ENCODE measurements at regions not wholly inside any gene's neighbourhood (a gene's known extent, or its start where the extent isn't known, plus 50 kb on each side); places are given as distances from the start of the nearest gene placed in this dataset.

GRCh38 chr9:82421498-82421897 lies 432.9 kb downstream of the SPATA31D1 start:
- Histone ChIP-seq H3K9me2 (ENCODE audit: insufficient read depth) (no peaks in the 10 kb centered on the region), H3K27ac (ENCODE audit: low read depth, low read length) (no peak overlapping the region), H3K4me3 (replicated peaks in 1 of 2; ENCODE audit: low read depth in 1 of 2, low read length in 2 of 2) (no peak overlapping the region), H4K20me1 (ENCODE audit: insufficient read depth) (no peaks in the 10 kb centered on the region), H2AFZ (ENCODE audit: low read depth, low read length, poor library complexity, severe bottlenecking) (no peak overlapping the region), H3K4me2 (ENCODE audit: low read length) (no peak overlapping the region), H3K27me3 (ENCODE audit: insufficient read depth, low read length) (no peaks in the 10 kb centered on the region), H3K9me3 (ENCODE audit: control insufficient read depth in 1 of 2, insufficient read depth in 1 of 2, low read depth in 1 of 2, low read length in 2 of 2) (peaks cover 0 to 3% of the 10 kb centered on the region in 2 experiments; a peak in 1 of 4 replicates), H3K9ac (ENCODE audit: low read length) (no peak overlapping the region), H3K79me2 (ENCODE audit: insufficient read depth, low read length) (no peaks in the 10 kb centered on the region), H3K4me1 (ENCODE audit: control insufficient read depth in 1 of 2, insufficient read depth in 2 of 2, low read length in 2 of 2) (no peaks in the 10 kb centered on the region), H3K36me3 (ENCODE audit: control insufficient read depth in 1 of 2, insufficient read depth in 2 of 2, low read length in 2 of 2) (no peaks in the 10 kb centered on the region)
- intact Hi-C loops (cut with micrococcal nuclease): no loop called here
- ChIA-PET RAD21 (ENCODE audit: low non-redundant PET in 1 of 2, low total read pairs in 2 of 2, uncharacterized antibody in 2 of 2, unreplicated experiment in 2 of 2) (no interaction called here), POLR2A (no interaction called here), CTCF (no interaction called here)
- no TSS peak for BruUV-seq (replicated peaks)
- DNase-seq (ENCODE audit: low read depth, low spot score) (no peak), ATAC-seq (no peak)
- TF ChIP-seq FOSL1 (IDR thresholded peaks at IDR 0.05; ENCODE audit: low read depth) (no peak), POLR2AphosphoS5 (IDR thresholded peaks at IDR 0.05; ENCODE audit: low read depth, low read length) (no peak), CEBPB (IDR thresholded peaks at IDR 0.05; ENCODE audit: low read depth) (no peak), JUND (IDR thresholded peaks at IDR 0.05) (no peak)

DNA sequence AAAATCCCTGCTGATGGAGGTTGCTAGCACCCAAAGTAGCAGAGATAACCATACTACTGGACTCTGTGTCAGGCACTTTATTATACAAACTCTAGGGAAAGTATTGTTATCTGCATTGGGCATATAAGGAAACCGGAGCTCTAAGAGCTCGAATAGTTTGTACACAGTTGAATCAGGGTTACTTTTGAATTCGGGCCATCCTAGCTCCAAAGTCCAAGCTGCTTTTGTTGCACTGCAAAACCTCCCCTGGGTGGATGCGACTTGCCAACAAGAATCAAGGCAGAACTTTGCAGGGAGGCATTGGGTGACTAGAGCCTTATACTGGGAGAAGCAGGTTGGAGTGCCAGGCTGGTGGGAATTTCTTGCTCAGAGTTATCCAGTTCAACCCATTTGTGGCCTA lies 435.1 kb downstream of the SPATA31D1 start:
- H3K9ac ChIP-seq (ENCODE audit: low read length): no peak overlapping the region
- RAD21 ChIA-PET (ENCODE audit: low non-redundant PET in 1 of 2, low total read pairs in 2 of 2, uncharacterized antibody in 2 of 2, unreplicated experiment in 2 of 2): no interaction called here
- no peaks in the 10 kb centered on the region for H3K9me2 ChIP-seq (ENCODE audit: insufficient read depth)
- CTCF ChIA-PET: no interaction called here
- no peak overlapping the region for H3K4me2 ChIP-seq (ENCODE audit: low read length)
- DNase-seq (ENCODE audit: low read depth, low spot score) (no peak), ATAC-seq (no peak)
- H3K4me3 ChIP-seq (replicated peaks in 1 of 2; ENCODE audit: low read depth in 1 of 2, low read length in 2 of 2): no peak overlapping the region
- H3K36me3 ChIP-seq (ENCODE audit: control insufficient read depth in 1 of 2, insufficient read depth in 2 of 2, low read length in 2 of 2): no peaks in the 10 kb centered on the region
- intact Hi-C loops (cut with micrococcal nuclease): no loop called here
- no peak overlapping the region for H2AFZ ChIP-seq (ENCODE audit: low read depth, low read length, poor library complexity, severe bottlenecking)
- peaks cover 0 to 3% of the 10 kb centered on the region in 2 experiments; a peak in 1 of 4 replicates for H3K9me3 ChIP-seq (ENCODE audit: control insufficient read depth in 1 of 2, insufficient read depth in 1 of 2, low read depth in 1 of 2, low read length in 2 of 2)
- POLR2A ChIA-PET: no interaction called here
- H3K27ac ChIP-seq (ENCODE audit: low read depth, low read length): no peak overlapping the region
- no peak for TF ChIP-seq ZBTB33 (IDR thresholded peaks at IDR 0.05; ENCODE audit: extremely low read depth, insufficient replicate concordance, low read length)
- no peak for TF ChIP-seq ELF1 (IDR thresholded peaks at IDR 0.05; ENCODE audit: borderline replicate concordance, low read depth)
- TF ChIP-seq EGR1 (IDR thresholded peaks at IDR 0.05; ENCODE audit: low read depth): no peak
- no peak for TF ChIP-seq SP1 (IDR thresholded peaks at IDR 0.05; ENCODE audit: low read depth)
- no peak for TF ChIP-seq POLR2AphosphoS5 (IDR thresholded peaks at IDR 0.05; ENCODE audit: low read depth, low read length)
- TF ChIP-seq, protein P1, sequence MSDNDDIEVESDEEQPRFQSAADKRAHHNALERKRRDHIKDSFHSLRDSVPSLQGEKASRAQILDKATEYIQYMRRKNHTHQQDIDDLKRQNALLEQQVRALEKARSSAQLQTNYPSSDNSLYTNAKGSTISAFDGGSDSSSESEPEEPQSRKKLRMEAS (IDR thresholded peaks at IDR 0.05): no peak
- TF ChIP-seq, protein P2, sequence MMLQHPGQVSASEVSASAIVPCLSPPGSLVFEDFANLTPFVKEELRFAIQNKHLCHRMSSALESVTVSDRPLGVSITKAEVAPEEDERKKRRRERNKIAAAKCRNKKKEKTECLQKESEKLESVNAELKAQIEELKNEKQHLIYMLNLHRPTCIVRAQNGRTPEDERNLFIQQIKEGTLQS (IDR thresholded peaks at IDR 0.05): no peak
- TF ChIP-seq, protein P3, sequence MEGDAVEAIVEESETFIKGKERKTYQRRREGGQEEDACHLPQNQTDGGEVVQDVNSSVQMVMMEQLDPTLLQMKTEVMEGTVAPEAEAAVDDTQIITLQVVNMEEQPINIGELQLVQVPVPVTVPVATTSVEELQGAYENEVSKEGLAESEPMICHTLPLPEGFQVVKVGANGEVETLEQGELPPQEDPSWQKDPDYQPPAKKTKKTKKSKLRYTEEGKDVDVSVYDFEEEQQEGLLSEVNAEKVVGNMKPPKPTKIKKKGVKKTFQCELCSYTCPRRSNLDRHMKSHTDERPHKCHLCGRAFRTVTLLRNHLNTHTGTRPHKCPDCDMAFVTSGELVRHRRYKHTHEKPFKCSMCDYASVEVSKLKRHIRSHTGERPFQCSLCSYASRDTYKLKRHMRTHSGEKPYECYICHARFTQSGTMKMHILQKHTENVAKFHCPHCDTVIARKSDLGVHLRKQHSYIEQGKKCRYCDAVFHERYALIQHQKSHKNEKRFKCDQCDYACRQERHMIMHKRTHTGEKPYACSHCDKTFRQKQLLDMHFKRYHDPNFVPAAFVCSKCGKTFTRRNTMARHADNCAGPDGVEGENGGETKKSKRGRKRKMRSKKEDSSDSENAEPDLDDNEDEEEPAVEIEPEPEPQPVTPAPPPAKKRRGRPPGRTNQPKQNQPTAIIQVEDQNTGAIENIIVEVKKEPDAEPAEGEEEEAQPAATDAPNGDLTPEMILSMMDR (IDR thresholded peaks at IDR 0.05 in 2 of 3, conservative IDR thresholded peaks at IDR 0.05 in 1 of 3; ENCODE audit: borderline replicate concordance in 1 of 3, insufficient read depth in 1 of 3, low read depth in 2 of 3, low read length in 2 of 3): no peak
- TF ChIP-seq FOSL1 (IDR thresholded peaks at IDR 0.05; ENCODE audit: low read depth): no peak
- no peak for TF ChIP-seq POLR2A (IDR thresholded peaks at IDR 0.05; ENCODE audit: borderline replicate concordance, extremely low read depth, insufficient read depth, insufficient read length)
- no peaks in the 10 kb centered on the region for H3K4me1 ChIP-seq (ENCODE audit: control insufficient read depth in 1 of 2, insufficient read depth in 2 of 2, low read length in 2 of 2)
- no TSS peak for BruUV-seq (replicated peaks)
- H3K79me2 ChIP-seq (ENCODE audit: insufficient read depth, low read length): no peaks in the 10 kb centered on the region
- H4K20me1 ChIP-seq (ENCODE audit: insufficient read depth): no peaks in the 10 kb centered on the region
- no peaks in the 10 kb centered on the region for H3K27me3 ChIP-seq (ENCODE audit: insufficient read depth, low read length)
